ENCODE measurements at regions not wholly inside any gene's neighbourhood (a gene's known extent, or its start where the extent isn't known, plus 50 kb on each side); places are given as distances from the start of the nearest gene placed in this dataset.

GRCh38 chr18:38241736-38242135 lies 676.1 kb upstream of the CELF4 start:
- H3K4me3 ChIP-seq (ENCODE audit: low read depth in 1 of 3, low read length in 3 of 3), result no peak overlapping the region
- no peaks in the 10 kb centered on the region for H3K27me3 ChIP-seq (ENCODE audit: control insufficient read depth in 4 of 4, insufficient read depth in 4 of 4, low read length in 3 of 4)
- no peaks in the 10 kb centered on the region for H3K36me3 ChIP-seq (ENCODE audit: control insufficient read depth in 4 of 4, insufficient read depth in 3 of 4, low read depth in 1 of 4, low read length in 3 of 4)
- DNase-seq (ENCODE audit: low spot score), result no peak
- H3K9ac ChIP-seq (ENCODE audit: low read depth in 1 of 2, low read length in 2 of 2), result no peak overlapping the region
- no peak overlapping the region for H3K27ac ChIP-seq (ENCODE audit: low read depth in 1 of 2, low read length in 2 of 2)
- no peaks in the 10 kb centered on the region for H3K4me1 ChIP-seq (ENCODE audit: control insufficient read depth in 4 of 4, insufficient read depth in 4 of 4, low read length in 3 of 4)
- no peak for TF ChIP-seq EGR1 (IDR thresholded peaks at IDR 0.05; ENCODE audit: low read depth in 2 of 2)
- no peak for TF ChIP-seq NR2F2 (IDR thresholded peaks at IDR 0.05)
- TF ChIP-seq ATF3 (IDR thresholded peaks at IDR 0.05), result no peak
- TF ChIP-seq FOXA2 (IDR thresholded peaks at IDR 0.05), result no peak
- no peak for TF ChIP-seq FOXA1 (IDR thresholded peaks at IDR 0.05)
- TF ChIP-seq ZBTB33 (IDR thresholded peaks at IDR 0.05), result no peak
- no peak for TF ChIP-seq RXRA (IDR thresholded peaks at IDR 0.05)
- TF ChIP-seq TAF1 (conservative IDR thresholded peaks at IDR 0.05), result no peak
- TF ChIP-seq YY1 (IDR thresholded peaks at IDR 0.05), result no peak
- TF ChIP-seq HNF4G (IDR thresholded peaks at IDR 0.05), result no peak
- TF ChIP-seq, protein P1, sequence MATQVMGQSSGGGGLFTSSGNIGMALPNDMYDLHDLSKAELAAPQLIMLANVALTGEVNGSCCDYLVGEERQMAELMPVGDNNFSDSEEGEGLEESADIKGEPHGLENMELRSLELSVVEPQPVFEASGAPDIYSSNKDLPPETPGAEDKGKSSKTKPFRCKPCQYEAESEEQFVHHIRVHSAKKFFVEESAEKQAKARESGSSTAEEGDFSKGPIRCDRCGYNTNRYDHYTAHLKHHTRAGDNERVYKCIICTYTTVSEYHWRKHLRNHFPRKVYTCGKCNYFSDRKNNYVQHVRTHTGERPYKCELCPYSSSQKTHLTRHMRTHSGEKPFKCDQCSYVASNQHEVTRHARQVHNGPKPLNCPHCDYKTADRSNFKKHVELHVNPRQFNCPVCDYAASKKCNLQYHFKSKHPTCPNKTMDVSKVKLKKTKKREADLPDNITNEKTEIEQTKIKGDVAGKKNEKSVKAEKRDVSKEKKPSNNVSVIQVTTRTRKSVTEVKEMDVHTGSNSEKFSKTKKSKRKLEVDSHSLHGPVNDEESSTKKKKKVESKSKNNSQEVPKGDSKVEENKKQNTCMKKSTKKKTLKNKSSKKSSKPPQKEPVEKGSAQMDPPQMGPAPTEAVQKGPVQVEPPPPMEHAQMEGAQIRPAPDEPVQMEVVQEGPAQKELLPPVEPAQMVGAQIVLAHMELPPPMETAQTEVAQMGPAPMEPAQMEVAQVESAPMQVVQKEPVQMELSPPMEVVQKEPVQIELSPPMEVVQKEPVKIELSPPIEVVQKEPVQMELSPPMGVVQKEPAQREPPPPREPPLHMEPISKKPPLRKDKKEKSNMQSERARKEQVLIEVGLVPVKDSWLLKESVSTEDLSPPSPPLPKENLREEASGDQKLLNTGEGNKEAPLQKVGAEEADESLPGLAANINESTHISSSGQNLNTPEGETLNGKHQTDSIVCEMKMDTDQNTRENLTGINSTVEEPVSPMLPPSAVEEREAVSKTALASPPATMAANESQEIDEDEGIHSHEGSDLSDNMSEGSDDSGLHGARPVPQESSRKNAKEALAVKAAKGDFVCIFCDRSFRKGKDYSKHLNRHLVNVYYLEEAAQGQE (IDR thresholded peaks at IDR 0.05), result no peak
- TF ChIP-seq, protein P2, sequence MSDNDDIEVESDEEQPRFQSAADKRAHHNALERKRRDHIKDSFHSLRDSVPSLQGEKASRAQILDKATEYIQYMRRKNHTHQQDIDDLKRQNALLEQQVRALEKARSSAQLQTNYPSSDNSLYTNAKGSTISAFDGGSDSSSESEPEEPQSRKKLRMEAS (IDR thresholded peaks at IDR 0.05), result no peak
- no peak for TF ChIP-seq GABPA (IDR thresholded peaks at IDR 0.05 in 1 of 2, conservative IDR thresholded peaks at IDR 0.05 in 1 of 2)
- no peak for TF ChIP-seq HNF4A (conservative IDR thresholded peaks at IDR 0.05)
- TF ChIP-seq, protein P3, sequence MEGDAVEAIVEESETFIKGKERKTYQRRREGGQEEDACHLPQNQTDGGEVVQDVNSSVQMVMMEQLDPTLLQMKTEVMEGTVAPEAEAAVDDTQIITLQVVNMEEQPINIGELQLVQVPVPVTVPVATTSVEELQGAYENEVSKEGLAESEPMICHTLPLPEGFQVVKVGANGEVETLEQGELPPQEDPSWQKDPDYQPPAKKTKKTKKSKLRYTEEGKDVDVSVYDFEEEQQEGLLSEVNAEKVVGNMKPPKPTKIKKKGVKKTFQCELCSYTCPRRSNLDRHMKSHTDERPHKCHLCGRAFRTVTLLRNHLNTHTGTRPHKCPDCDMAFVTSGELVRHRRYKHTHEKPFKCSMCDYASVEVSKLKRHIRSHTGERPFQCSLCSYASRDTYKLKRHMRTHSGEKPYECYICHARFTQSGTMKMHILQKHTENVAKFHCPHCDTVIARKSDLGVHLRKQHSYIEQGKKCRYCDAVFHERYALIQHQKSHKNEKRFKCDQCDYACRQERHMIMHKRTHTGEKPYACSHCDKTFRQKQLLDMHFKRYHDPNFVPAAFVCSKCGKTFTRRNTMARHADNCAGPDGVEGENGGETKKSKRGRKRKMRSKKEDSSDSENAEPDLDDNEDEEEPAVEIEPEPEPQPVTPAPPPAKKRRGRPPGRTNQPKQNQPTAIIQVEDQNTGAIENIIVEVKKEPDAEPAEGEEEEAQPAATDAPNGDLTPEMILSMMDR (IDR thresholded peaks at IDR 0.05; ENCODE audit: low read depth, low read length, missing input control), result no peak
- TF ChIP-seq JUND (IDR thresholded peaks at IDR 0.05), result no peak
- TF ChIP-seq SP1 (IDR thresholded peaks at IDR 0.05), result no peak
- TF ChIP-seq RAD21 (IDR thresholded peaks at IDR 0.05), result no peak
- WGBS, result 80% methylated on average over 2 of the region's 2 CpGs
- H3K9me3 ChIP-seq (ENCODE audit: control insufficient read depth in 4 of 4, low read length in 3 of 4), result no peaks in the 10 kb centered on the region

All from liver (tissue), 8 donors.